Epithelial cell of esophagus (primary cell): ENCODE measurements at regions not wholly inside any gene's neighbourhood (a gene's known extent, or its start where the extent isn't known, plus 50 kb on each side); places are given as distances from the start of the nearest gene placed in this dataset.

Source experiments
- DNase-seq: peaks from one replicate; pipeline ENCODE4 v3.0.0; 2010; ENCODE audit warnings: low read depth
- H3K4me3 ChIP-seq: 2 replicates; pipeline ENCODE4 v1.5.1; 2011; ENCODE audit warnings: mild to moderate bottlenecking, low read length, control low read depth
- TF ChIP-seq, protein P1 (sequence below): IDR thresholded peaks from 2 replicates; pipeline ENCODE4 v1.5.1; 2011; ENCODE audit warnings: low read depth, mild to moderate bottlenecking, low read length, control low read depth, inconsistent platforms; ENCODE audit not compliant: insufficient read depth; ENCODE audit errors: missing control alignments

DNA sequence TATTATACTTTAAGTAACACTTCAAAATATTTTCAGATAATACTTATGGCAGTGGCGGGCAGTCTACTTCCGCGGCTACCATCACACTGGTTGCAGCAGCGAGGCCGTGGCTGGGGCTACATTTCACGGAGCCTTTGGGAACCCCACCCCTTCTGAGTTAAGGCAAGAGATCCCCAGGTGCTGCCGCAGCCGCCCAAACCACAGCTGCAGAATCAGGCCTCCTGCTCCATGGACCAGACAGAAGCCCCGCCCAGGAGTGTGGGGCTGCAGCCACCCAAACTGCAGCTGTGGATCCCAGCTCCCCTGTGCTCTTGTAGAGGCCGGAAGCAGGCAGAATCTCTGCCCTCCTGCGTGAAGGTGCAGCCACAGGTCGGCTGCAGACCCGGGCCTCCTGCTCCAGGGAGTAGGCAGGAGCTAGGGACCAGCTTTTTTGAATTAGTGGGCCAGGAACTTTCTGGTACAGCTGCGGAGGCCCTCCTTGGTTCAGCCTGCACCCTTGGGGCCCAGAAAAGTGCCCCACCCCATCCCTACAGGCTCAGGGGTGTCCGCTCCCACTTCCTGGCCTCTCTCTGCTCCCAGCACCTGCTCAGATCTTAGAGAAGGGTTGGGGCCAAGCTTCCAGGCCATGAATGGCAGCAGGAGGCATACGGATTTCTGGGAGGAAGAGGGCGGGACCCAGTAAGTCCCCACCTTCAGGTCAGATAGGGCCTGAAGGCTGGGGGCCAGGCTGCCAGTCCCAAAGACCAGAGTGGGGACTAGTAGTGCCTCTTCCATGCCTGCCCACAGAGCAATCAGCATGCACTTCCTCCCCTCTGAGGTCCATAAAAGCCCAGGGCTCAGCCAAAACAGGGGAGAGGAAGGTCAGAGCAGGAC, 1188.8 kb upstream of the CADM2 start:
- no peak for DNase-seq
- TF ChIP-seq, protein P1, sequence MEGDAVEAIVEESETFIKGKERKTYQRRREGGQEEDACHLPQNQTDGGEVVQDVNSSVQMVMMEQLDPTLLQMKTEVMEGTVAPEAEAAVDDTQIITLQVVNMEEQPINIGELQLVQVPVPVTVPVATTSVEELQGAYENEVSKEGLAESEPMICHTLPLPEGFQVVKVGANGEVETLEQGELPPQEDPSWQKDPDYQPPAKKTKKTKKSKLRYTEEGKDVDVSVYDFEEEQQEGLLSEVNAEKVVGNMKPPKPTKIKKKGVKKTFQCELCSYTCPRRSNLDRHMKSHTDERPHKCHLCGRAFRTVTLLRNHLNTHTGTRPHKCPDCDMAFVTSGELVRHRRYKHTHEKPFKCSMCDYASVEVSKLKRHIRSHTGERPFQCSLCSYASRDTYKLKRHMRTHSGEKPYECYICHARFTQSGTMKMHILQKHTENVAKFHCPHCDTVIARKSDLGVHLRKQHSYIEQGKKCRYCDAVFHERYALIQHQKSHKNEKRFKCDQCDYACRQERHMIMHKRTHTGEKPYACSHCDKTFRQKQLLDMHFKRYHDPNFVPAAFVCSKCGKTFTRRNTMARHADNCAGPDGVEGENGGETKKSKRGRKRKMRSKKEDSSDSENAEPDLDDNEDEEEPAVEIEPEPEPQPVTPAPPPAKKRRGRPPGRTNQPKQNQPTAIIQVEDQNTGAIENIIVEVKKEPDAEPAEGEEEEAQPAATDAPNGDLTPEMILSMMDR = no peak
- H3K4me3 ChIP-seq = no peak overlapping the region

DNA sequence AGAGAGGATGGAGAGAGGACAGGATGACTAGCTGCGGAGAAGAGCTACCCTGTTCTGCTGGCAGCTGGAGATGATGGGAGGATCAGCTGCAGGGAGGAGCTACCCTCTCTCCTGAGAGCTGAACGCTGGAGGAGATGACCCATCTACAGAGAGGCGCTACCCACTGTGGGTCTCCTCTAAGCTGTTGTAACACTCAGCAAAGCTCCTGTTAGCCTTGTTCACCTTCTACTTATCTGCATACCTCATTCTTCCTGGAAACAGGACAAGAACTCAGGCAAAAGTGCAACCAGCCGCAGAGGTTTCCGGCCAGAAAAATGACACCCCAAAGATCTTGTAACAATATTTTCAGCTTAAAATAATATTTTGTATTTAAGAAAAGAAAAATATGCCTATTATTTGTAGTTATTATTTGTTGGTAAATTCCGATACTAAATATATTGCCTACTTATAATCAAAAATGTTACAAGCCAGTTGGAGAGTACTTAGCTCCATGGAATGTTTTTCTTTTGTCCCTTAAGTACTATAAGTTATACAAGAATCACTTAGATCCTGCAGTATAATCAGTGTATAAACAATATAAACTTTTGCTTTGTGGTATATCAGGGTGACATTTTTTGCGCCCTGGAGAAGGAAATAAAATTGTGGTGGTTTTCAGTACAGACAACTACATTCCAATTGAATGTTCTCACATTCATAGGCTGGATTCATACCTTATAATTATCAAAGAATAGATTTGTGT, 1188.0 kb upstream of the CADM2 start:
- H3K4me3 ChIP-seq = no peak overlapping the region
- TF ChIP-seq, protein P1 = no peak
- DNase-seq = no peak

DNA sequence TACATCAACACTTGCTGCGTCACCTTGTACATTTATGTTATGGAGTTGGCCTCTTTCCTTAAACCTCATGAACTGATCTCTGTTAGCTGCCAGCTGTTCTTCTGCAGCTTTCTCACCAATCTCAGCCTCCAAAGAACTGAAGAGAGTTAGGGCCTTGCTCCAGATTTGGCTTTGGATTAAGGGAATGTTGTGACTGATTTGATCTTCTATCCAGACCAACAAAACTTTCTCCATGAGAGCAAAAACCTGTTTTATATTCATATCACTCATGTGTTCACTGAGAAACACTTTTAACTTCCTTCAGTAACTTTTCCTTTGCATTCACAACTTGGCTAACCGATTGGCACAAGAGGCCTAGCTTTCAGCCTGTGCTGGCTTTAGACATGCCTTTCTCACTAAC, 1156.0 kb upstream of the CADM2 start:
- TF ChIP-seq, protein P1 = no peak
- no peak overlapping the region for H3K4me3 ChIP-seq
- no peak for DNase-seq

DNA sequence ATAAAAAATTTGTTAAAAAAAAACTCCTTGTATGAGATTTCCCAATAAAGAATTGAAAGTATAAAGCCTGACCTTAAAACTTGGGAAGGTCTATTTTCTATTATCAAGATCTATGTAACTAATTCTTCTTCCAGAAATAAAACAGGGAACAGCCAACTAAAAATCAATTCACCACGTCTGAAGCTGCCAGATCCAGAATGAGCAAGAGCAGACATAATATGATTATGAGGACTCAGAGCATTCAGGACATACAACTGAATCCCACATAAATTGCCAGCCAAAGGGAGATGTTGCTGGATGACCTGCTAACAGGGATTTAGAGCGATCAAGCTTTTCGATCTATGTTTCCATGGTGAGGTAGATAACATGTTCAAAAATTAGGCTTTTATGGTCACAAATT, 1151.3 kb upstream of the CADM2 start:
- TF ChIP-seq, protein P1 = no peak
- DNase-seq = no peak
- H3K4me3 ChIP-seq = no peak overlapping the region

DNA sequence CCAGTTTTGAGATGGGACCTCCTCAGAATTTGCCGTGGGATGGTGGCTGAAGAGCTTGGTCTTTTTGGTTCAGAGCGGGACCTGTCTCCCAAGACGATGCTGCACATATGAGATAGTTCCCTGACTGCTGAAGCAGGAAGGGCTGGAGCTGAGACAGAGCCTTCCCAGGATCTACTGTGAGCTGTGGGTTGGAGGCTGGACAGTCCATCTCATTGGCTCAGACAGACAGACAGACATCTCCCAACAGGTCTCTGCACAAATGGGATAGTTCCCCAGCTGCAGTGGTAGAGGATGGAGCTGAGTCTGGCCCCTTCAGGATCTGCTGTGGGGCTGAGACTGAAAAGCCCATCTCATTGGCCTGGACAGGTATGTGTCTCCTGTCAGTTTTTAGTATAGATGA, 1145.6 kb upstream of the CADM2 start:
- no peak overlapping the region for H3K4me3 ChIP-seq
- DNase-seq = no peak
- TF ChIP-seq, protein P1 = no peak

DNA sequence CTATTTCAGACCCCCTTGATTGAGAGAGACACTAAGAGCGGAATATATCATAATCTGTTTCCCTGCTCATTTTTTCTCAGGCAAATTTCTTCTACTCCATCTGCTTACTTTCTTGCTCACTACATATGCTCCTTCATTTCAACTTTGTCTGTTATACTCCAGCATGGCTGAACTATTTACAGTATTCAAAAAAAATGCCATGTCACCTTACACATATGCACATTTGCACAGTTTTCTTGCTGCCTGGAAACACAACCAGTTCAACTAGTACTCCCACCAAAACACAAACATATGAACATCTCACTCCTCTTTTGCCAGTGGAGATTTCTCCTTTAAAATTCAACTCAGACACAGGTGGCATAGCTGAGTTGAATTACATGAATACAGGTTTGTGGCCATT, 1142.1 kb upstream of the CADM2 start:
- no peak for DNase-seq
- no peak overlapping the region for H3K4me3 ChIP-seq
- TF ChIP-seq, protein P1 = no peak
